Natural killer cell (primary cell): ENCODE measurements at regions not wholly inside any gene's neighbourhood (a gene's known extent, or its start where the extent isn't known, plus 50 kb on each side); places are given as distances from the start of the nearest gene placed in this dataset.

Experiments
- ATAC-seq, 3 donors: fragments of 150-1000 bp in 2 of 3; fragments of 200-7000 bp in 1 of 3; cut with Tn5 transposase; 1 replicate in 1 of 3; 2 replicates in 2 of 3; pipeline ENCODE4 v1.10.0; 2021; ENCODE audit warnings: mild to moderate bottlenecking in 2 of 3, moderate library complexity in 2 of 3
- DNase-seq, 2 donors: peaks; one replicate each; pipeline versions ENCODE4 v3.0.0 to v3.0.0-alpha.2; 2013 to 2021; ENCODE audit warnings: mixed read lengths in 1 of 2
- H3K27ac ChIP-seq: one replicate; pipeline ENCODE4 v1.5.1; 2013; ENCODE audit warnings: mild to moderate bottlenecking, low read length
- H3K27me3 ChIP-seq: one replicate; pipeline ENCODE4 v1.6.1; 2013; ENCODE audit warnings: low read length; ENCODE audit not compliant: control insufficient read depth, insufficient read depth
- H3K36me3 ChIP-seq: one replicate; pipeline ENCODE4 v1.6.1; 2013; ENCODE audit warnings: low read length; ENCODE audit not compliant: control insufficient read depth, insufficient read depth
- H3K4me1 ChIP-seq: one replicate; pipeline ENCODE4 v1.6.1; 2013; ENCODE audit warnings: low read length; ENCODE audit not compliant: control insufficient read depth, insufficient read depth
- H3K4me3 ChIP-seq: one replicate; pipeline ENCODE4 v1.5.1; 2013; ENCODE audit warnings: low read length
- H3K9me3 ChIP-seq: one replicate; pipeline ENCODE4 v1.6.1; 2013; ENCODE audit warnings: low read length; ENCODE audit not compliant: control insufficient read depth, insufficient read depth
- H3K27ac Mint-ChIP-seq, 2 donors: one replicate each; pipeline ENCODE4 v1.8.0; 2022; ENCODE audit warnings: mild to moderate bottlenecking in 2 of 2, mixed read lengths in 2 of 2, moderate library complexity in 1 of 2
- H3K27me3 Mint-ChIP-seq, 2 donors: one replicate each; pipeline ENCODE4 v1.8.0; 2022; ENCODE audit warnings: low read depth in 2 of 2, mixed read lengths in 2 of 2
- H3K36me3 Mint-ChIP-seq: one replicate; pipeline ENCODE4 v1.8.0; 2022; ENCODE audit warnings: mixed read lengths
- H3K4me1 Mint-ChIP-seq, 2 donors: one replicate each; pipeline ENCODE4 v1.8.0; 2022; ENCODE audit warnings: mixed read lengths in 2 of 2
- H3K4me3 Mint-ChIP-seq: one replicate; pipeline ENCODE4 v1.8.0; 2022; ENCODE audit warnings: mild to moderate bottlenecking, moderate library complexity, mixed read lengths
- H3K9me3 Mint-ChIP-seq, 2 donors: one replicate each; pipeline ENCODE4 v1.8.0; 2022; ENCODE audit warnings: mixed read lengths in 2 of 2
- WGBS: methylation state at CpG from one replicate; pipeline ENCODE4 v1.1.7; 2013; ENCODE audit warnings: missing lambda C conversion rate; ENCODE audit not compliant: insufficient coverage; 5-methylcytosine and 5-hydroxymethylcytosine counted together
- intact Hi-C: fragments of 100-400 bp; cut with micrococcal nuclease; formaldehyde crosslinking; loops from one replicate; pipeline ENCODE4 v1.14.2; 2022
- TF ChIP-seq, protein P1 (sequence below): fragments of 200-600 bp; IDR thresholded peaks from one replicate; pipeline ENCODE4 v1.8.0; 2022; ENCODE audit warnings: antibody characterized with exemption

DNA sequence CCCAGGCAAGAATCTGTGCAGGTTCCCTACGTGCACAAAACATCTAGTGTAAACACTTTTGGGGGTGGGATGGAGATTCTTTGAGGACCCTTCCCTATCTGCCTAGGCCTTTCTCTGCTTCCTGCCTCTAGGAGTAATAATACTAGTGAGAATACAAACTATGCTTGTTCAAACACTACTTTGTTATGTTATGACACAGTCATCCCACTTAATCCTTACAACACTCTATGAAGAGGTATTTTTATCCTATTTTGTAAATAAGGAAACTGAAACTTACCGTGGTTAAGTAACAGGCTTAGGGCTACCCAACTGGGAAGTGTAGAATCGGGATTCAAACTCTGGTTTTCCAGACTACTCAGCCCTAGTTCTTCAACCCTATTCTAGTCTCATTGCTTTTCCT is 96.5 kb downstream of the KCNA5 start:
- intact Hi-C loops, result no loop called here
- Mint-ChIP-seq H3K36me3 (no peaks in the 10 kb centered on the region), H3K27ac (no peak overlapping the region), H3K27me3 (peaks cover under 1 to 19% of the 10 kb centered on the region in 2 donors), H3K4me1 (no peaks in the 10 kb centered on the region), H3K9me3 (no peaks in the 10 kb centered on the region), H3K4me3 (no peak overlapping the region)
- Histone ChIP-seq H3K9me3 (no peaks in the 10 kb centered on the region), H3K4me3 (no peak overlapping the region), H3K4me1 (no peaks in the 10 kb centered on the region), H3K27me3 (no peaks in the 10 kb centered on the region), H3K36me3 (no peaks in the 10 kb centered on the region), H3K27ac (no peak overlapping the region)
- DNase-seq (no peak), ATAC-seq (no peak)
- 67% methylated on average over 2 of the region's 3 CpGs for WGBS
- TF ChIP-seq, protein P1, sequence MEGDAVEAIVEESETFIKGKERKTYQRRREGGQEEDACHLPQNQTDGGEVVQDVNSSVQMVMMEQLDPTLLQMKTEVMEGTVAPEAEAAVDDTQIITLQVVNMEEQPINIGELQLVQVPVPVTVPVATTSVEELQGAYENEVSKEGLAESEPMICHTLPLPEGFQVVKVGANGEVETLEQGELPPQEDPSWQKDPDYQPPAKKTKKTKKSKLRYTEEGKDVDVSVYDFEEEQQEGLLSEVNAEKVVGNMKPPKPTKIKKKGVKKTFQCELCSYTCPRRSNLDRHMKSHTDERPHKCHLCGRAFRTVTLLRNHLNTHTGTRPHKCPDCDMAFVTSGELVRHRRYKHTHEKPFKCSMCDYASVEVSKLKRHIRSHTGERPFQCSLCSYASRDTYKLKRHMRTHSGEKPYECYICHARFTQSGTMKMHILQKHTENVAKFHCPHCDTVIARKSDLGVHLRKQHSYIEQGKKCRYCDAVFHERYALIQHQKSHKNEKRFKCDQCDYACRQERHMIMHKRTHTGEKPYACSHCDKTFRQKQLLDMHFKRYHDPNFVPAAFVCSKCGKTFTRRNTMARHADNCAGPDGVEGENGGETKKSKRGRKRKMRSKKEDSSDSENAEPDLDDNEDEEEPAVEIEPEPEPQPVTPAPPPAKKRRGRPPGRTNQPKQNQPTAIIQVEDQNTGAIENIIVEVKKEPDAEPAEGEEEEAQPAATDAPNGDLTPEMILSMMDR, result no peak

DNA sequence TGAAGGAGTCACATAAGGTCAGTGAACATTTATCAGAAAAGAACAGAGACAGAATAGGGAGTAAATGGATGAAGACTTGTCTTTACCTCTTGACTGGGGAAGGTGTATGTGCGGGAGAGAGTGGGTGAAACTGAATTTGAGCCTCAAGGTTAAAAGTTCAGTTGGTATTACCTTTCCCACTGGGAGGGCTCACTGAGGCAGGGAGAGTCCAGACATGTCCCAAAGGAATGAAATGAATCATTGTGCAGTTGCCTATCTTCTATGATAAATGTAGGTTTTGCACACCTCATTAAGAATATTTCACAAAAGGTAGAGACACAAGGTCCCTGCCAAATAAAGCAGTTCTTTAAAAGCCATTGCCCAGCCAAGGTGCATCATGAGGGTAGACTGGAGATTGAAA is 105.2 kb downstream of the KCNA5 start:
- Mint-ChIP-seq H3K36me3 (no peaks in the 10 kb centered on the region), H3K4me3 (no peak overlapping the region), H3K4me1 (no peaks in the 10 kb centered on the region), H3K27ac (no peak overlapping the region), H3K9me3 (no peaks in the 10 kb centered on the region), H3K27me3 (peaks cover 4 to 41% of the 10 kb centered on the region in 2 donors)
- no peaks in the 10 kb centered on the region for H3K36me3 ChIP-seq
- H3K9me3 ChIP-seq, result no peaks in the 10 kb centered on the region
- intact Hi-C loops, result no loop called here
- TF ChIP-seq, protein P1, result no peak
- no peak overlapping the region for H3K27ac ChIP-seq
- DNase-seq (no peak), ATAC-seq (no peak)
- 89% methylated on average over 1 of the region's 1 CpG for WGBS
- H3K27me3 ChIP-seq, result no peaks in the 10 kb centered on the region
- H3K4me1 ChIP-seq, result no peaks in the 10 kb centered on the region
- no peak overlapping the region for H3K4me3 ChIP-seq

DNA sequence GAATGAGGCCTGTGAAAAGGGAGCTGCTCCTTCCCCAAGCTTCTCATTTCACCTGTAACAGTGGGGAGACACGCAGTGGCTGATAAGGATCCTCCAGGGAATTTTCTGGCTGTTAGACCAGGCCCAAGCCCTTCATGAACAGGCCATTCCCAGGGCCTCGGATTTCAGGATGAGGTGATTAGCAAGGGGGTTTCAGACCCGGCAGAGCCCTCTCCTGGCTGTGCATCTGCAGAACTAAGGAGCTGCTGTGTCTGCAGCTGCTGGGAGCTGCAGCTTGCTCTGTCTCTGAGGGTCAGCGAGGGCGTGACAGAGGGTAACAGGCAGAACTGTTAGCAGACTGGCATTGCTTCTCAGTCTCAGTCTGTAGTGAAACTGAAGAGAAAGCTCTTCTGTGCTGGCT is 110.4 kb downstream of the KCNA5 start:
- intact Hi-C loops, result no loop called here
- DNase-seq (no peak), ATAC-seq (no peak)
- H3K27me3 ChIP-seq, result no peaks in the 10 kb centered on the region
- H3K9me3 ChIP-seq, result no peaks in the 10 kb centered on the region
- no peaks in the 10 kb centered on the region for H3K9me3 Mint-ChIP-seq
- no peak overlapping the region for H3K27ac Mint-ChIP-seq
- 79% methylated on average over 5 of the region's 5 CpGs for WGBS
- H3K4me3 ChIP-seq, result no peak overlapping the region
- H3K4me1 Mint-ChIP-seq, result no peaks in the 10 kb centered on the region
- no peaks in the 10 kb centered on the region for H3K36me3 Mint-ChIP-seq
- H3K4me3 Mint-ChIP-seq, result no peak overlapping the region
- TF ChIP-seq, protein P1, result no peak
- H3K27me3 Mint-ChIP-seq, result peaks cover 3 to 28% of the 10 kb centered on the region in 2 donors
- H3K27ac ChIP-seq, result no peak overlapping the region
- no peaks in the 10 kb centered on the region for H3K36me3 ChIP-seq
- H3K4me1 ChIP-seq, result no peaks in the 10 kb centered on the region

DNA sequence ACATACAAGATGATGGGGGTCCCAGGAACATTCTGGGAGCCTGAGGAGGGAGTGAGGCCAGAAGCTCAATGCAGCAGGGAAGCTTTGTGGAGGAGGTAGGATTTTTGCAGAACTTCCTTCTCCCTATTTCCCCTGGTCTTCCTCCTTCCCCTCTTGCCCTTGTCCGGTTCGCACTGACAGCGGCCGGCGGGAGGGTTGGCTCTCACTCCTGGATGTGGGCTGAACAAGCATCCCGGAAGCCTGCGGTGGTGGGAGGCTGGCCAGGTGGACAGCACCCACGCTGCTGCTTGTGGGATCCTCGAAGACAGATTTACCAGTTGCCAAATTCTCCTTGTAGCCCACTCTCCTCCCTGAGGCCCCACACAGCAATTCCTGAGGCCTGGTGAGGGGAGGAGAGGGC is 112.2 kb downstream of the KCNA5 start:
- H3K9me3 Mint-ChIP-seq, result no peaks in the 10 kb centered on the region
- H3K27ac Mint-ChIP-seq, result no peak overlapping the region
- no peak overlapping the region for H3K4me3 Mint-ChIP-seq
- Histone ChIP-seq H3K4me1 (no peaks in the 10 kb centered on the region), H3K36me3 (no peaks in the 10 kb centered on the region), H3K4me3 (no peak overlapping the region), H3K27me3 (no peaks in the 10 kb centered on the region), H3K9me3 (no peaks in the 10 kb centered on the region), H3K27ac (no peak overlapping the region)
- ATAC-seq (no peak), DNase-seq (no peak)
- intact Hi-C loops, result no loop called here
- H3K27me3 Mint-ChIP-seq, result peaks cover 6 to 30% of the 10 kb centered on the region in 2 donors
- 87% methylated on average over 8 of the region's 9 CpGs for WGBS
- H3K36me3 Mint-ChIP-seq, result no peaks in the 10 kb centered on the region
- no peaks in the 10 kb centered on the region for H3K4me1 Mint-ChIP-seq
- TF ChIP-seq, protein P1, result no peak
